ENCODE measurements at regions not wholly inside any gene's neighbourhood (a gene's known extent, or its start where the extent isn't known, plus 50 kb on each side); places are given as distances from the start of the nearest gene placed in this dataset.

GRCh38 chr5:106140101-106140500 lies 1530.6 kb downstream of the EFNA5 start:
- TF ChIP-seq CTCF (IDR thresholded peaks at IDR 0.05; ENCODE audit: unreplicated experiment), result no peak
- Mint-ChIP-seq H3K27ac (ENCODE audit: unreplicated experiment) (no peak overlapping the region), H3K36me3 (ENCODE audit: low read depth, unreplicated experiment) (no peaks in the 10 kb centered on the region), H3K27me3 (ENCODE audit: unreplicated experiment) (no peaks in the 10 kb centered on the region), H3K4me3 (ENCODE audit: unreplicated experiment) (no peak overlapping the region), H3K4me1 (ENCODE audit: unreplicated experiment) (no peaks in the 10 kb centered on the region), H3K9me3 (ENCODE audit: unreplicated experiment) (no peaks in the 10 kb centered on the region)
- DNase-seq (ENCODE audit: low spot score), result no peak

GRCh38 chr5:106136061-106136460 lies 1534.7 kb downstream of the EFNA5 start:
- no peak overlapping the region for H3K4me3 Mint-ChIP-seq (ENCODE audit: unreplicated experiment)
- TF ChIP-seq CTCF (IDR thresholded peaks at IDR 0.05; ENCODE audit: unreplicated experiment), result no peak
- H3K27me3 Mint-ChIP-seq (ENCODE audit: unreplicated experiment), result no peaks in the 10 kb centered on the region
- no peak overlapping the region for H3K27ac Mint-ChIP-seq (ENCODE audit: unreplicated experiment)
- no peak for DNase-seq (ENCODE audit: low spot score)
- H3K36me3 Mint-ChIP-seq (ENCODE audit: low read depth, unreplicated experiment), result no peaks in the 10 kb centered on the region
- no peaks in the 10 kb centered on the region for H3K4me1 Mint-ChIP-seq (ENCODE audit: unreplicated experiment)
- no peaks in the 10 kb centered on the region for H3K9me3 Mint-ChIP-seq (ENCODE audit: unreplicated experiment)

- Mint-ChIP-seq H3K4me3 (ENCODE audit: unreplicated experiment) (no peak overlapping the region), H3K27ac (ENCODE audit: unreplicated experiment) (no peak overlapping the region), H3K27me3 (ENCODE audit: unreplicated experiment) (no peaks in the 10 kb centered on the region), H3K36me3 (ENCODE audit: low read depth, unreplicated experiment) (no peaks in the 10 kb centered on the region), H3K9me3 (ENCODE audit: unreplicated experiment) (no peaks in the 10 kb centered on the region), H3K4me1 (ENCODE audit: unreplicated experiment) (no peaks in the 10 kb centered on the region)
- TF ChIP-seq CTCF (IDR thresholded peaks at IDR 0.05; ENCODE audit: unreplicated experiment), result no peak
- DNase-seq (ENCODE audit: low spot score), result no peak
Measured at GRCh38 chr5:106135473-106135872, 1535.3 kb downstream of the EFNA5 start.

- H3K27ac Mint-ChIP-seq (ENCODE audit: unreplicated experiment), result no peak overlapping the region
- TF ChIP-seq CTCF (IDR thresholded peaks at IDR 0.05; ENCODE audit: unreplicated experiment), result no peak
- no peaks in the 10 kb centered on the region for H3K27me3 Mint-ChIP-seq (ENCODE audit: unreplicated experiment)
- H3K4me1 Mint-ChIP-seq (ENCODE audit: unreplicated experiment), result no peaks in the 10 kb centered on the region
- H3K4me3 Mint-ChIP-seq (ENCODE audit: unreplicated experiment), result no peak overlapping the region
- no peaks in the 10 kb centered on the region for H3K9me3 Mint-ChIP-seq (ENCODE audit: unreplicated experiment)
- no peaks in the 10 kb centered on the region for H3K36me3 Mint-ChIP-seq (ENCODE audit: low read depth, unreplicated experiment)
- no peak for DNase-seq (ENCODE audit: low spot score)
Measured at GRCh38 chr5:106134549-106134948, 1536.2 kb downstream of the EFNA5 start.

GRCh38 chr5:106127985-106128384 lies 1542.8 kb downstream of the EFNA5 start:
- no peak for TF ChIP-seq CTCF (IDR thresholded peaks at IDR 0.05; ENCODE audit: unreplicated experiment)
- no peaks in the 10 kb centered on the region for H3K9me3 Mint-ChIP-seq (ENCODE audit: unreplicated experiment)
- H3K27me3 Mint-ChIP-seq (ENCODE audit: unreplicated experiment), result no peaks in the 10 kb centered on the region
- DNase-seq (ENCODE audit: low spot score), result no peak
- no peak overlapping the region for H3K4me3 Mint-ChIP-seq (ENCODE audit: unreplicated experiment)
- no peaks in the 10 kb centered on the region for H3K4me1 Mint-ChIP-seq (ENCODE audit: unreplicated experiment)
- no peak overlapping the region for H3K27ac Mint-ChIP-seq (ENCODE audit: unreplicated experiment)
- no peaks in the 10 kb centered on the region for H3K36me3 Mint-ChIP-seq (ENCODE audit: low read depth, unreplicated experiment)

Measured in endothelial cell (in vitro differentiated cells).